ENCODE measurements at regions not wholly inside any gene's neighbourhood (a gene's known extent, or its start where the extent isn't known, plus 50 kb on each side); places are given as distances from the start of the nearest gene placed in this dataset.

GRCh38 chr1:200267937-200268336 is 141.9 kb downstream of the ZNF281 start:
- TF ChIP-seq, protein P1, sequence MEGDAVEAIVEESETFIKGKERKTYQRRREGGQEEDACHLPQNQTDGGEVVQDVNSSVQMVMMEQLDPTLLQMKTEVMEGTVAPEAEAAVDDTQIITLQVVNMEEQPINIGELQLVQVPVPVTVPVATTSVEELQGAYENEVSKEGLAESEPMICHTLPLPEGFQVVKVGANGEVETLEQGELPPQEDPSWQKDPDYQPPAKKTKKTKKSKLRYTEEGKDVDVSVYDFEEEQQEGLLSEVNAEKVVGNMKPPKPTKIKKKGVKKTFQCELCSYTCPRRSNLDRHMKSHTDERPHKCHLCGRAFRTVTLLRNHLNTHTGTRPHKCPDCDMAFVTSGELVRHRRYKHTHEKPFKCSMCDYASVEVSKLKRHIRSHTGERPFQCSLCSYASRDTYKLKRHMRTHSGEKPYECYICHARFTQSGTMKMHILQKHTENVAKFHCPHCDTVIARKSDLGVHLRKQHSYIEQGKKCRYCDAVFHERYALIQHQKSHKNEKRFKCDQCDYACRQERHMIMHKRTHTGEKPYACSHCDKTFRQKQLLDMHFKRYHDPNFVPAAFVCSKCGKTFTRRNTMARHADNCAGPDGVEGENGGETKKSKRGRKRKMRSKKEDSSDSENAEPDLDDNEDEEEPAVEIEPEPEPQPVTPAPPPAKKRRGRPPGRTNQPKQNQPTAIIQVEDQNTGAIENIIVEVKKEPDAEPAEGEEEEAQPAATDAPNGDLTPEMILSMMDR (IDR thresholded peaks at IDR 0.05), result no peak
- TF ChIP-seq POLR2A (IDR thresholded peaks at IDR 0.05) (no peak), POLR2AphosphoS5 (IDR thresholded peaks at IDR 0.05) (no peak)
